NCI-H2196 treated with DMSO at 0.1 percent for 48 hours (cell line): ENCODE measurements at regions not wholly inside any gene's neighbourhood (a gene's known extent, or its start where the extent isn't known, plus 50 kb on each side); places are given as distances from the start of the nearest gene placed in this dataset.

Experiments used
- DNase-seq: peaks from one replicate; lab custom pipeline; 2025; ENCODE audit not compliant: unreplicated experiment; lab: John Stamatoyannopoulos, UW

- DNase-seq: no peak
Observed at GRCh38 chrX:155694649-155695048, 81.9 kb upstream of the TMLHE start.

GRCh38 chrX:155682834-155683233, 70.1 kb upstream of the TMLHE start:
- no peak for DNase-seq

- no peak for DNase-seq
Observed at GRCh38 chrX:155679715-155680114, 67.0 kb upstream of the TMLHE start.

GRCh38 chrX:155673338-155673737, 60.6 kb upstream of the TMLHE start:
- no peak for DNase-seq

- DNase-seq: no peak
Observed at GRCh38 chrX:155666741-155667140, 54.0 kb upstream of the TMLHE start.
